Gastroesophageal sphincter (tissue), 4 donors: ENCODE measurements at regions not wholly inside any gene's neighbourhood (a gene's known extent, or its start where the extent isn't known, plus 50 kb on each side); places are given as distances from the start of the nearest gene placed in this dataset.

Experiments
- ATAC-seq: fragments of 150-250 bp; one replicate; pipeline ENCODE4 v1.9.1; 2016; ENCODE audit warnings: mild to moderate bottlenecking, moderate library complexity
- H3K27ac ChIP-seq, 4 donors: fragments of 200-600 bp; sonication (generic) in 3 of 4; 1 replicate in 3 of 4; 2 replicates in 1 of 4; pipeline ENCODE4 v1.5.1; 2016 to 2019
- H3K27me3 ChIP-seq: fragments of 200-600 bp; sonication (generic); one replicate; pipeline ENCODE4 v1.5.1; 2019
- H3K36me3 ChIP-seq, 2 donors: fragments of 200-600 bp; sonication (generic); one replicate each; pipeline ENCODE4 v1.5.1; 2019; ENCODE audit warnings: control low read depth in 1 of 2
- H3K4me1 ChIP-seq, 3 donors: fragments of 200-600 bp; sonication (generic); 1 replicate in 2 of 3; 2 replicates in 1 of 3; pipeline ENCODE4 v1.5.1; 2016 to 2019; ENCODE audit warnings: control low read depth in 2 of 3
- H3K4me3 ChIP-seq, 2 donors: fragments of 200-600 bp; sonication (generic); one replicate each; pipeline ENCODE4 v1.5.1; 2019; ENCODE audit warnings: mild to moderate bottlenecking in 1 of 2, moderate library complexity in 1 of 2
- H3K9me3 ChIP-seq, 3 donors: fragments of 200-600 bp; sonication (generic); one replicate each; pipeline ENCODE4 v1.5.1; 2017 to 2019; ENCODE audit warnings: control low read depth in 2 of 3
- CTCF ChIP-seq, 4 experiments: fragments of 200-600 bp in 2 of 4; fragments of 450-650 bp in 2 of 4; sonication (generic) in 1 of 4; IDR thresholded peaks; one replicate each; pipeline ENCODE4 v1.5.1; 2017 to 2019; ENCODE audit warnings: antibody characterized with exemption in 4 of 4, mild to moderate bottlenecking in 2 of 4, moderate library complexity in 2 of 4
- EP300 ChIP-seq: sonication (generic); formaldehyde crosslinking; IDR thresholded peaks from one replicate; pipeline ENCODE4 v1.6.1; 2017; ENCODE audit warnings: antibody characterized with exemption, mild to moderate bottlenecking
- POLR2A ChIP-seq, 2 donors: fragments of 450-650 bp; IDR thresholded peaks; one replicate each; pipeline ENCODE4 v1.6.1; 2017; ENCODE audit warnings: antibody characterized with exemption in 2 of 2, mild to moderate bottlenecking in 2 of 2, moderate library complexity in 1 of 2
- POLR2AphosphoS5 ChIP-seq: sonication (generic); formaldehyde crosslinking; IDR thresholded peaks from one replicate; pipeline ENCODE4 v1.6.1; 2017; ENCODE audit warnings: antibody characterized with exemption
- WGBS, 2 donors: methylation state at CpG; one replicate each; pipeline ENCODE4 v1.1.5; 2018; ENCODE audit warnings: low coverage in 1 of 2; 5-methylcytosine and 5-hydroxymethylcytosine counted together

GRCh38 chr5:67576112-67576511, 379.5 kb upstream of the CD180 start:
- H3K4me3 ChIP-seq: no peak overlapping the region
- H3K4me1 ChIP-seq: peaks cover 0 to 24% (median 3%) of the 10 kb centered on the region in 3 donors
- H3K27me3 ChIP-seq: no peaks in the 10 kb centered on the region
- peak overlapping the region in 1 of 4 donors; percentile 63 for H3K27ac ChIP-seq
- peaks cover 0 to 8% (median 0%) of the 10 kb centered on the region in 3 donors for H3K9me3 ChIP-seq
- no peak for ATAC-seq
- no peaks in the 10 kb centered on the region for H3K36me3 ChIP-seq
- TF ChIP-seq POLR2AphosphoS5 (no peak), EP300 (no peak), CTCF (IDR thresholded peaks at IDR 0.05) (no peak), POLR2A (IDR thresholded peaks at IDR 0.05) (no peak)
- 63 to 65% methylated on average over 2 of the region's 2 CpGs for WGBS, 2 donors

GRCh38 chr5:67575087-67575486, 378.5 kb upstream of the CD180 start:
- H3K4me3 ChIP-seq: no peak overlapping the region
- H3K4me1 ChIP-seq: peaks cover 0 to 24% (median 3%) of the 10 kb centered on the region in 3 donors
- TF ChIP-seq POLR2AphosphoS5 (no peak), CTCF (IDR thresholded peaks at IDR 0.05) (no peak), EP300 (no peak), POLR2A (IDR thresholded peaks at IDR 0.05) (no peak)
- H3K9me3 ChIP-seq: peaks cover 0 to 8% (median 0%) of the 10 kb centered on the region in 3 donors
- H3K36me3 ChIP-seq: no peaks in the 10 kb centered on the region
- H3K27ac ChIP-seq: no peak overlapping the region
- WGBS, 2 donors: 94 to 100% methylated on average over 1 of the region's 1 CpG
- ATAC-seq: no peak
- no peaks in the 10 kb centered on the region for H3K27me3 ChIP-seq

GRCh38 chr5:67561151-67561932, 364.7 kb upstream of the CD180 start:
- H3K9me3 ChIP-seq: peaks cover 0 to 22% (median 0%) of the 10 kb centered on the region in 3 donors
- H3K27ac ChIP-seq: no peak overlapping the region
- ATAC-seq: peak; percentile 43
- WGBS, 2 donors: 83 to 100% methylated on average over 1 of the region's 1 CpG
- H3K4me1 ChIP-seq: peaks cover 0 to 9% (median 0%) of the 10 kb centered on the region in 3 donors
- no peak for TF ChIP-seq POLR2AphosphoS5
- no peak for TF ChIP-seq CTCF (IDR thresholded peaks at IDR 0.05)
- TF ChIP-seq POLR2A (IDR thresholded peaks at IDR 0.05): no peak
- TF ChIP-seq EP300: no peak
- H3K27me3 ChIP-seq: no peaks in the 10 kb centered on the region
- no peak overlapping the region for H3K4me3 ChIP-seq
- H3K36me3 ChIP-seq: no peaks in the 10 kb centered on the region

GRCh38 chr5:67552773-67553172, 356.2 kb upstream of the CD180 start:
- no peaks in the 10 kb centered on the region for H3K9me3 ChIP-seq
- no peak overlapping the region for H3K4me3 ChIP-seq
- no peak overlapping the region for H3K27ac ChIP-seq
- H3K27me3 ChIP-seq: no peaks in the 10 kb centered on the region
- peaks cover 3 to 11% (median 7%) of the 10 kb centered on the region in 3 donors for H3K4me1 ChIP-seq
- no peaks in the 10 kb centered on the region for H3K36me3 ChIP-seq
- no peak for ATAC-seq
- TF ChIP-seq EP300: no peak
- no peak for TF ChIP-seq POLR2AphosphoS5
- TF ChIP-seq POLR2A (IDR thresholded peaks at IDR 0.05): no peak
- TF ChIP-seq CTCF (IDR thresholded peaks at IDR 0.05): no peak
- 75 to 89% methylated on average over 1 of the region's 1 CpG for WGBS, 2 donors

GRCh38 chr5:67549947-67550346, 353.3 kb upstream of the CD180 start:
- ATAC-seq: no peak
- WGBS, 2 donors: 91 to 99% methylated on average over 3 to 4 of the region's 4 CpGs
- TF ChIP-seq POLR2AphosphoS5: no peak

More at GRCh38 chr5:67549947-67550346, 353.3 kb upstream of the CD180 start:
- Histone ChIP-seq H3K9me3 (no peaks in the 10 kb centered on the region), H3K36me3 (no peaks in the 10 kb centered on the region), H3K4me3 (no peak overlapping the region), H3K27me3 (no peaks in the 10 kb centered on the region), H3K27ac (no peak overlapping the region), H3K4me1 (peaks cover 3 to 11% (median 7%) of the 10 kb centered on the region in 3 donors)
